MCF 10A (cell line): ENCODE measurements at regions not wholly inside any gene's neighbourhood (a gene's known extent, or its start where the extent isn't known, plus 50 kb on each side); places are given as distances from the start of the nearest gene placed in this dataset.

Source experiments
- BruUV-seq: library from RNA; stranded (reverse); fragments of 400-500 nt; replicated peaks from 2 replicates; lab custom pipeline; 2021; lab: Mats Ljungman, UMichigan
- CTCF ChIA-PET: fragments of 300-600 bp; sonication (Branson Sonifier 250); formaldehyde crosslinking; extraction: SDS; loops from one replicate; lab custom pipeline; 2021; ENCODE audit warnings: antibody characterized with exemption, inconsistent platforms; lab: Yijun Ruan, JAX
- POLR2A ChIA-PET: fragments of 300-600, 350-650 bp; sonication (Branson Sonifier 250); formaldehyde crosslinking; extraction: SDS; loops from one replicate; lab custom pipeline; 2020; ENCODE audit warnings: antibody characterized with exemption, inconsistent platforms; lab: Yijun Ruan, JAX
- DNase-seq: peaks from one replicate; pipeline ENCODE4 v3.0.0-alpha.2; 2018; ENCODE audit not compliant: unreplicated experiment
- H3K27ac Mint-ChIP-seq: one replicate; pipeline ENCODE4 v1.8.0; 2022; ENCODE audit warnings: mild to moderate bottlenecking, low read depth, mixed read lengths; ENCODE audit not compliant: unreplicated experiment
- H3K27me3 Mint-ChIP-seq: one replicate; pipeline ENCODE4 v1.8.0; 2022; ENCODE audit warnings: mixed read lengths; ENCODE audit not compliant: insufficient read depth, unreplicated experiment
- H3K36me3 Mint-ChIP-seq: one replicate; pipeline ENCODE4 v1.8.0; 2022; ENCODE audit warnings: mild to moderate bottlenecking, moderate library complexity, mixed read lengths; ENCODE audit not compliant: insufficient read depth, unreplicated experiment
- H3K4me1 Mint-ChIP-seq: one replicate; pipeline ENCODE4 v1.8.0; 2022; ENCODE audit warnings: mixed read lengths; ENCODE audit not compliant: insufficient read depth, unreplicated experiment
- H3K4me3 Mint-ChIP-seq: one replicate; pipeline ENCODE4 v1.8.0; 2022; ENCODE audit warnings: mild to moderate bottlenecking, moderate library complexity, mixed read lengths; ENCODE audit not compliant: unreplicated experiment
- H3K9me3 Mint-ChIP-seq: one replicate; pipeline ENCODE4 v1.8.0; 2022; ENCODE audit warnings: mixed read lengths; ENCODE audit not compliant: unreplicated experiment
- CTCF ChIP-seq: fragments of 200-600 bp; IDR thresholded peaks from one replicate; pipeline ENCODE4 v1.8.0; 2022; ENCODE audit warnings: antibody characterized with exemption, mild to moderate bottlenecking; ENCODE audit not compliant: unreplicated experiment
- intact Hi-C: fragments of 100-400 bp; cut with micrococcal nuclease; formaldehyde crosslinking; loops from 2 replicates; pipeline ENCODE4 v1.14.1; 2022

GRCh38 chr6:2429460-2429859, 184.1 kb upstream of the GMDS start:
- intact Hi-C loops: no loop called here
- ChIA-PET CTCF (no interaction called here), POLR2A (interaction anchor here (0.6 kb wide), 1 partner anchor 15 kb away, joined by 3 read pairs; no protein-coding TSS in a partner anchor)
- H3K4me1 Mint-ChIP-seq: peaks cover 13% of the 10 kb centered on the region
- no TSS peak for BruUV-seq
- H3K4me3 Mint-ChIP-seq: no peak overlapping the region
- TF ChIP-seq CTCF: no peak
- H3K36me3 Mint-ChIP-seq: peaks cover 6% of the 10 kb centered on the region
- DNase-seq: no peak
- H3K27ac Mint-ChIP-seq: no peak overlapping the region
- H3K27me3 Mint-ChIP-seq: no peaks in the 10 kb centered on the region
- H3K9me3 Mint-ChIP-seq: no peaks in the 10 kb centered on the region

GRCh38 chr6:2429032-2429431, 183.6 kb upstream of the GMDS start:
- Mint-ChIP-seq H3K27me3 (no peaks in the 10 kb centered on the region), H3K4me1 (peaks cover 13% of the 10 kb centered on the region), H3K9me3 (no peaks in the 10 kb centered on the region), H3K36me3 (peaks cover 6% of the 10 kb centered on the region), H3K4me3 (no peak overlapping the region), H3K27ac (no peak overlapping the region)
- no peak for DNase-seq
- CTCF ChIA-PET: no interaction called here
- POLR2A ChIA-PET: interaction anchor here (0.6 kb wide), 1 partner anchor 14 kb away, joined by 3 read pairs; no protein-coding TSS in a partner anchor
- no TSS peak for BruUV-seq
- intact Hi-C loops: no loop called here
- TF ChIP-seq CTCF: no peak

GRCh38 chr6:2426561-2427340, 181.3 kb upstream of the GMDS start:
- no peak for TF ChIP-seq CTCF
- DNase-seq: no peak
- no peaks in the 10 kb centered on the region for H3K27me3 Mint-ChIP-seq
- CTCF ChIA-PET: no interaction called here
- POLR2A ChIA-PET: no interaction called here
- no TSS peak for BruUV-seq
- no peak overlapping the region for H3K4me3 Mint-ChIP-seq
- peaks cover 6% of the 10 kb centered on the region for H3K36me3 Mint-ChIP-seq
- no peaks in the 10 kb centered on the region for H3K4me1 Mint-ChIP-seq
- intact Hi-C loops: no loop called here
- H3K27ac Mint-ChIP-seq: no peak overlapping the region
- H3K9me3 Mint-ChIP-seq: no peaks in the 10 kb centered on the region

GRCh38 chr6:2416128-2416712, 170.8 kb upstream of the GMDS start:
- Mint-ChIP-seq H3K4me3 (no peak overlapping the region), H3K9me3 (no peaks in the 10 kb centered on the region), H3K36me3 (no peaks in the 10 kb centered on the region), H3K27ac (no peak overlapping the region), H3K27me3 (no peaks in the 10 kb centered on the region), H3K4me1 (no peaks in the 10 kb centered on the region)
- intact Hi-C loops: no loop called here
- ChIA-PET CTCF (no interaction called here), POLR2A (interaction anchor here (0.7 kb wide), 1 partner anchor 308 kb away, joined by 3 read pairs; no protein-coding TSS in a partner anchor)
- DNase-seq: no peak
- no TSS peak for BruUV-seq
- TF ChIP-seq CTCF: no peak
